Esophagus squamous epithelium (tissue), 5 donors: ENCODE measurements at regions not wholly inside any gene's neighbourhood (a gene's known extent, or its start where the extent isn't known, plus 50 kb on each side); places are given as distances from the start of the nearest gene placed in this dataset.

Experiments
- DNase-seq: peaks from one replicate; lab custom pipeline; 2025; lab: John Stamatoyannopoulos, UW
- H3K27ac ChIP-seq, 4 donors: fragments of 200-600 bp; sonication (generic); one replicate each; pipeline ENCODE4 v1.5.1; 2016 to 2019; ENCODE audit warnings: mild to moderate bottlenecking in 1 of 4
- H3K27me3 ChIP-seq, 4 donors: fragments of 200-600 bp; sonication (generic); 1 replicate in 3 of 4; 2 replicates in 1 of 4; pipeline versions ENCODE4 v1.5.1 to v1.6.0; 2017 to 2021; ENCODE audit warnings: antibody characterized with exemption in 1 of 4
- H3K36me3 ChIP-seq, 3 donors: fragments of 200-600 bp; sonication (generic); one replicate each; pipeline ENCODE4 v1.5.1; 2016 to 2019
- H3K4me1 ChIP-seq, 3 donors: fragments of 200-600 bp; sonication (generic); one replicate each; pipeline ENCODE4 v1.5.1; 2017 to 2019
- H3K4me3 ChIP-seq, 4 donors: fragments of 200-600 bp; sonication (generic); 1 replicate in 3 of 4; 2 replicates in 1 of 4; pipeline ENCODE4 v1.5.1; 2016 to 2019; ENCODE audit warnings: mild to moderate bottlenecking in 2 of 4, moderate library complexity in 1 of 4
- H3K9me3 ChIP-seq, 3 donors: fragments of 200-600 bp; sonication (generic); one replicate each; pipeline ENCODE4 v1.5.1; 2016 to 2019
- POLR2A ChIP-seq, 4 donors: fragments of 450-650 bp; IDR thresholded peaks; one replicate each; pipeline ENCODE4 v1.6.1; 2017; ENCODE audit warnings: antibody characterized with exemption in 4 of 4, mild to moderate bottlenecking in 4 of 4, moderate library complexity in 3 of 4
- WGBS, 2 donors: methylation state at CpG; one replicate each; pipeline ENCODE4 v1.1.5; 2018; 5-methylcytosine and 5-hydroxymethylcytosine counted together
- intact Hi-C: fragments of 100-400 bp; cut with DNase I; formaldehyde crosslinking; loops from one replicate; pipeline ENCODE4 v1.15.0; 2022
- TF ChIP-seq, protein P1 (sequence below), 6 experiments: fragments of 450-650 bp in 4 of 6; fragments of 200-600 bp in 2 of 6; sonication (generic) in 2 of 6; IDR thresholded peaks; one replicate each; pipeline ENCODE4 v1.5.1; 2016 to 2019; ENCODE audit warnings: antibody characterized with exemption in 6 of 6, mild to moderate bottlenecking in 4 of 6, moderate library complexity in 4 of 6
- donor health status: DM: yes; HTN: yes; CAD: no.

GRCh38 chr5:124948062-124948753 lies 201.8 kb upstream of the ZNF608 start:
- Histone ChIP-seq H3K9me3 (no peaks in the 10 kb centered on the region), H3K27ac (no peak overlapping the region), H3K4me3 (no peak overlapping the region), H3K27me3 (no peaks in the 10 kb centered on the region), H3K36me3 (no peaks in the 10 kb centered on the region), H3K4me1 (no peaks in the 10 kb centered on the region)
- 48 to 58% methylated on average over 9 of the region's 9 CpGs for WGBS, 2 donors
- TF ChIP-seq POLR2A (IDR thresholded peaks at IDR 0.05), result no peak
- TF ChIP-seq, protein P1, sequence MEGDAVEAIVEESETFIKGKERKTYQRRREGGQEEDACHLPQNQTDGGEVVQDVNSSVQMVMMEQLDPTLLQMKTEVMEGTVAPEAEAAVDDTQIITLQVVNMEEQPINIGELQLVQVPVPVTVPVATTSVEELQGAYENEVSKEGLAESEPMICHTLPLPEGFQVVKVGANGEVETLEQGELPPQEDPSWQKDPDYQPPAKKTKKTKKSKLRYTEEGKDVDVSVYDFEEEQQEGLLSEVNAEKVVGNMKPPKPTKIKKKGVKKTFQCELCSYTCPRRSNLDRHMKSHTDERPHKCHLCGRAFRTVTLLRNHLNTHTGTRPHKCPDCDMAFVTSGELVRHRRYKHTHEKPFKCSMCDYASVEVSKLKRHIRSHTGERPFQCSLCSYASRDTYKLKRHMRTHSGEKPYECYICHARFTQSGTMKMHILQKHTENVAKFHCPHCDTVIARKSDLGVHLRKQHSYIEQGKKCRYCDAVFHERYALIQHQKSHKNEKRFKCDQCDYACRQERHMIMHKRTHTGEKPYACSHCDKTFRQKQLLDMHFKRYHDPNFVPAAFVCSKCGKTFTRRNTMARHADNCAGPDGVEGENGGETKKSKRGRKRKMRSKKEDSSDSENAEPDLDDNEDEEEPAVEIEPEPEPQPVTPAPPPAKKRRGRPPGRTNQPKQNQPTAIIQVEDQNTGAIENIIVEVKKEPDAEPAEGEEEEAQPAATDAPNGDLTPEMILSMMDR (IDR thresholded peaks at IDR 0.05), result no peak
- DNase-seq, result no peak
- intact Hi-C loops, result no loop called here

- Histone ChIP-seq H3K4me3 (no peak overlapping the region), H3K27me3 (no peaks in the 10 kb centered on the region), H3K4me1 (no peaks in the 10 kb centered on the region), H3K36me3 (no peaks in the 10 kb centered on the region), H3K9me3 (no peaks in the 10 kb centered on the region), H3K27ac (no peak overlapping the region)
- 61 to 76% methylated on average over 4 of the region's 4 CpGs for WGBS, 2 donors
- intact Hi-C loops, result no loop called here
- TF ChIP-seq, protein P1 (IDR thresholded peaks at IDR 0.05), result no peak
- no peak for TF ChIP-seq POLR2A (IDR thresholded peaks at IDR 0.05)
- DNase-seq, result no peak
Observed at GRCh38 chr5:124948754-124949275, 202.4 kb upstream of the ZNF608 start.

DNA sequence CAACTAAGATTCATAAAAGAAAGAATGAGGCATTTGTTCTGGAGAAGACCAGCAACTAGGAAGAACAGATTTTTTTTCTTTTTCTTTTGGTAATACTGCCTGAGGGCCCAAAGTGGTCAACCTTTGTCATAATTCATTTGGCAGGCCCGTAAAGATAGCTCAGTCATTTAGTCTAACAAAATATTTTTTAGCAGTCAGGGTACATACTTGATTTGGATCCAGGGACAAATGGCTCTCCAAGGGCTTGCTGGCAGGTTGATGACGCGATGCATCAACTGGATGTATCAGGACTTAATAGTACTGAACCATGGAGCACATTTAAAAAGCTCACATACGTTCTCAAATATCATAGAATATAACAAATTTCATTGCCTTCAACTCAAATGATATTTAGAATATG lies 203.4 kb upstream of the ZNF608 start:
- no peak overlapping the region for H3K4me3 ChIP-seq
- no peaks in the 10 kb centered on the region for H3K27me3 ChIP-seq
- no peaks in the 10 kb centered on the region for H3K36me3 ChIP-seq
- no peak for TF ChIP-seq POLR2A (IDR thresholded peaks at IDR 0.05)
- TF ChIP-seq, protein P1 (IDR thresholded peaks at IDR 0.05), result no peak
- intact Hi-C loops, result no loop called here
- H3K27ac ChIP-seq, result no peak overlapping the region
- H3K4me1 ChIP-seq, result no peaks in the 10 kb centered on the region
- H3K9me3 ChIP-seq, result no peaks in the 10 kb centered on the region
- 65 to 71% methylated on average over 4 of the region's 4 CpGs for WGBS, 2 donors
- no peak for DNase-seq

GRCh38 chr5:124951105-124951504 lies 204.7 kb upstream of the ZNF608 start:
- H3K9me3 ChIP-seq, result no peaks in the 10 kb centered on the region
- no peak for TF ChIP-seq POLR2A (IDR thresholded peaks at IDR 0.05)
- TF ChIP-seq, protein P1 (IDR thresholded peaks at IDR 0.05), result no peak
- intact Hi-C loops, result no loop called here
- no peaks in the 10 kb centered on the region for H3K27me3 ChIP-seq
- H3K27ac ChIP-seq, result no peak overlapping the region
- no peak for DNase-seq
- no peak overlapping the region for H3K4me3 ChIP-seq
- 89 to 92% methylated on average over 3 of the region's 3 CpGs for WGBS, 2 donors
- no peaks in the 10 kb centered on the region for H3K36me3 ChIP-seq
- no peaks in the 10 kb centered on the region for H3K4me1 ChIP-seq

- Histone ChIP-seq H3K4me3 (no peak overlapping the region), H3K4me1 (no peaks in the 10 kb centered on the region), H3K27me3 (no peaks in the 10 kb centered on the region), H3K9me3 (no peaks in the 10 kb centered on the region), H3K36me3 (no peaks in the 10 kb centered on the region), H3K27ac (no peak overlapping the region)
- TF ChIP-seq POLR2A (IDR thresholded peaks at IDR 0.05), result no peak
- TF ChIP-seq, protein P1 (IDR thresholded peaks at IDR 0.05), result no peak
- intact Hi-C loops, result no loop called here
- no peak for DNase-seq
- WGBS, 2 donors, result 85 to 86% methylated on average over 3 of the region's 3 CpGs
Observed at GRCh38 chr5:124951661-124952060, 205.2 kb upstream of the ZNF608 start.
